HG03064 (cell line): ENCODE measurements at regions not wholly inside any gene's neighbourhood (a gene's known extent, or its start where the extent isn't known, plus 50 kb on each side); places are given as distances from the start of the nearest gene placed in this dataset.
"Not testable (repeated sequence)": the region's sequence is repeated elsewhere in the genome, so short reads cannot be mapped to it uniquely, and the experiment has no call there.

Experiments
- ATAC-seq: cut with Tn5 transposase; IDR thresholded peaks from one replicate; pipeline ENCODE4 v1.9.1; 2021; ENCODE audit warnings: low read depth; ENCODE audit not compliant: unreplicated experiment

- ATAC-seq = no peak
Observed at GRCh38 chr13:71382285-71382684, 484.7 kb downstream of the DACH1 start.

- no peak for ATAC-seq
Observed at GRCh38 chr13:71380191-71380590, 486.8 kb downstream of the DACH1 start.

GRCh38 chr13:71378961-71379905 is 487.8 kb downstream of the DACH1 start:
- no peak for ATAC-seq

- ATAC-seq = no peak
Observed at GRCh38 chr13:71374471-71375049, 492.4 kb downstream of the DACH1 start.

GRCh38 chr13:71368336-71368735 is 498.7 kb downstream of the DACH1 start:
- no peak for ATAC-seq

- ATAC-seq = no peak
Observed at GRCh38 chr13:71360041-71360440, 507.0 kb downstream of the DACH1 start.

GRCh38 chr13:71359641-71360040 is 507.4 kb downstream of the DACH1 start:
- no peak for ATAC-seq

- no peak for ATAC-seq
Observed at GRCh38 chr13:71358218-71358617, 508.8 kb downstream of the DACH1 start.

- no peak for ATAC-seq
Observed at GRCh38 chr13:71355010-71355409, 512.0 kb downstream of the DACH1 start.

- ATAC-seq = no peak
Observed at GRCh38 chr13:71350886-71351285, 516.1 kb downstream of the DACH1 start.

- not testable (repeated sequence) for ATAC-seq
Observed at GRCh38 chr13:71345856-71346255, 521.1 kb downstream of the DACH1 start.

GRCh38 chr13:71339736-71340135 is 527.3 kb downstream of the DACH1 start:
- ATAC-seq = no peak

- ATAC-seq = no peak
Observed at GRCh38 chr13:71339005-71339404, 528.0 kb downstream of the DACH1 start.

- no peak for ATAC-seq
Observed at GRCh38 chr13:71338070-71338469, 528.9 kb downstream of the DACH1 start.

GRCh38 chr13:71327266-71327665 is 539.7 kb downstream of the DACH1 start:
- no peak for ATAC-seq

- no peak for ATAC-seq
Observed at GRCh38 chr13:71325556-71325955, 541.4 kb downstream of the DACH1 start.

- ATAC-seq = no peak
Observed at GRCh38 chr13:71323266-71323665, 543.7 kb downstream of the DACH1 start.

GRCh38 chr13:71320452-71320851 is 546.6 kb downstream of the DACH1 start:
- no peak for ATAC-seq

GRCh38 chr13:71316792-71317363 is 550.1 kb downstream of the DACH1 start:
- ATAC-seq = no peak

GRCh38 chr13:71312923-71313322 is 554.1 kb downstream of the DACH1 start:
- ATAC-seq = no peak

GRCh38 chr13:71309905-71310304 is 557.1 kb downstream of the DACH1 start:
- no peak for ATAC-seq

GRCh38 chr13:71306821-71307220 is 560.2 kb downstream of the DACH1 start:
- no peak for ATAC-seq
